ENCODE measurements at regions not wholly inside any gene's neighbourhood (a gene's known extent, or its start where the extent isn't known, plus 50 kb on each side); places are given as distances from the start of the nearest gene placed in this dataset.

GRCh38 chr2:133952420-133952819 is 301.5 kb upstream of the MGAT5 start:
- no peaks in the 10 kb centered on the region for H3K79me1 ChIP-seq (ENCODE audit: low read depth, low read length)
- WGBS, 2 donors (ENCODE audit: extremely low coverage in 2 of 2, insufficient read length in 2 of 2, insufficient replicate concordance in 1 of 2): no CpG with 5 or more reads among the region's 2 CpGs
- H2BK5ac ChIP-seq (ENCODE audit: low read length): no peak overlapping the region
- no peak for DNase-seq (ENCODE audit: low spot score)
- no peak overlapping the region for H3K14ac ChIP-seq (ENCODE audit: low read length)
- no peak overlapping the region for H2BK12ac ChIP-seq (ENCODE audit: low read length)
- H2BK15ac ChIP-seq (ENCODE audit: low read length): no peak overlapping the region
- H4K91ac ChIP-seq (ENCODE audit: low read depth, low read length, poor library complexity): no peak overlapping the region
- H2BK120ac ChIP-seq (ENCODE audit: low read depth, low read length): no peak overlapping the region
- no peak overlapping the region for H4K8ac ChIP-seq (ENCODE audit: low read depth, low read length)
- no peak overlapping the region for H3K23ac ChIP-seq (ENCODE audit: low read depth, low read length, poor library complexity)
- H3K27ac ChIP-seq (replicated peaks; ENCODE audit: low read length): no peak overlapping the region
- H2AFZ ChIP-seq (ENCODE audit: low read length): no peak overlapping the region
- no peaks in the 10 kb centered on the region for H3K36me3 ChIP-seq (replicated peaks in 1 of 2; ENCODE audit: control insufficient read depth in 2 of 2, insufficient read depth in 2 of 2, low read length in 2 of 2)
- no peaks in the 10 kb centered on the region for H3K9me3 ChIP-seq (replicated peaks in 1 of 2; ENCODE audit: control insufficient read depth in 2 of 2, insufficient read depth in 1 of 2, low read depth in 1 of 2, low read length in 2 of 2)
- no peak overlapping the region for H3K4me2 ChIP-seq (ENCODE audit: insufficient read depth, low read length, poor library complexity, severe bottlenecking)
- H3K18ac ChIP-seq (ENCODE audit: low read length): no peak overlapping the region
- H2AK5ac ChIP-seq (ENCODE audit: low read depth, low read length): no peak overlapping the region
- no peak overlapping the region for H3K4ac ChIP-seq (ENCODE audit: low read length)
- no peaks in the 10 kb centered on the region for H3K4me1 ChIP-seq (ENCODE audit: control insufficient read depth in 2 of 2, insufficient read depth in 1 of 2, low read depth in 1 of 2, low read length in 2 of 2)
- no peak overlapping the region for H3K9ac ChIP-seq (ENCODE audit: low read depth, low read length, poor library complexity)
- H3K27me3 ChIP-seq (ENCODE audit: control insufficient read depth in 3 of 3, insufficient read depth in 3 of 3, low read depth in 1 of 3, low read length in 3 of 3): peaks cover 0 to 19% (median 0%) of the 10 kb centered on the region in 3 experiments
- H3K4me3 ChIP-seq (ENCODE audit: low read length in 2 of 2): no peak overlapping the region

GRCh38 chr2:133952896-133953295 is 301.0 kb upstream of the MGAT5 start:
- Histone ChIP-seq H2BK5ac (ENCODE audit: low read length) (no peak overlapping the region), H3K79me1 (ENCODE audit: low read depth, low read length) (no peaks in the 10 kb centered on the region)

GRCh38 chr2:133953524-133953923 is 300.3 kb upstream of the MGAT5 start:
- Histone ChIP-seq H3K4me2 (ENCODE audit: insufficient read depth, low read length, poor library complexity, severe bottlenecking) (no peak overlapping the region), H2AK5ac (ENCODE audit: low read depth, low read length) (no peak overlapping the region), H3K9ac (ENCODE audit: low read depth, low read length, poor library complexity) (no peak overlapping the region), H2BK120ac (ENCODE audit: low read depth, low read length) (no peak overlapping the region), H2AFZ (ENCODE audit: low read length) (no peak overlapping the region), H3K14ac (ENCODE audit: low read length) (no peak overlapping the region), H4K91ac (ENCODE audit: low read depth, low read length, poor library complexity) (no peak overlapping the region), H4K8ac (ENCODE audit: low read depth, low read length) (no peak overlapping the region), H2BK12ac (ENCODE audit: low read length) (no peak overlapping the region), H3K36me3 (replicated peaks in 1 of 2; ENCODE audit: control insufficient read depth in 2 of 2, insufficient read depth in 2 of 2, low read length in 2 of 2) (no peaks in the 10 kb centered on the region), H3K79me1 (ENCODE audit: low read depth, low read length) (no peaks in the 10 kb centered on the region), H2BK5ac (ENCODE audit: low read length) (no peak overlapping the region), H3K27me3 (ENCODE audit: control insufficient read depth in 3 of 3, insufficient read depth in 3 of 3, low read depth in 1 of 3, low read length in 3 of 3) (peaks cover 0 to 19% (median 0%) of the 10 kb centered on the region in 3 experiments), H3K18ac (ENCODE audit: low read length) (no peak overlapping the region), H3K4me1 (ENCODE audit: control insufficient read depth in 2 of 2, insufficient read depth in 1 of 2, low read depth in 1 of 2, low read length in 2 of 2) (no peaks in the 10 kb centered on the region), H2BK15ac (ENCODE audit: low read length) (no peak overlapping the region), H3K4ac (ENCODE audit: low read length) (no peak overlapping the region), H3K23ac (ENCODE audit: low read depth, low read length, poor library complexity) (no peak overlapping the region), H3K27ac (replicated peaks; ENCODE audit: low read length) (no peak overlapping the region), H3K4me3 (ENCODE audit: low read length in 2 of 2) (no peak overlapping the region), H3K9me3 (replicated peaks in 1 of 2; ENCODE audit: control insufficient read depth in 2 of 2, insufficient read depth in 1 of 2, low read depth in 1 of 2, low read length in 2 of 2) (no peaks in the 10 kb centered on the region)
- no CpG with 5 or more reads among the region's 4 CpGs for WGBS, 2 donors (ENCODE audit: extremely low coverage in 2 of 2, insufficient read length in 2 of 2, insufficient replicate concordance in 1 of 2)
- no peak for DNase-seq (ENCODE audit: low spot score)

More at GRCh38 chr2:133952896-133953295, 301.0 kb upstream of the MGAT5 start:
- no peak overlapping the region for H4K8ac ChIP-seq (ENCODE audit: low read depth, low read length)
- H3K27me3 ChIP-seq (ENCODE audit: control insufficient read depth in 3 of 3, insufficient read depth in 3 of 3, low read depth in 1 of 3, low read length in 3 of 3): peaks cover 0 to 19% (median 0%) of the 10 kb centered on the region in 3 experiments
- no CpG with 5 or more reads among the region's 4 CpGs for WGBS, 2 donors (ENCODE audit: extremely low coverage in 2 of 2, insufficient read length in 2 of 2, insufficient replicate concordance in 1 of 2)
- DNase-seq (ENCODE audit: low spot score): no peak
- no peak overlapping the region for H4K91ac ChIP-seq (ENCODE audit: low read depth, low read length, poor library complexity)
- H3K4ac ChIP-seq (ENCODE audit: low read length): no peak overlapping the region
- H3K4me3 ChIP-seq (ENCODE audit: low read length in 2 of 2): no peak overlapping the region
- H3K23ac ChIP-seq (ENCODE audit: low read depth, low read length, poor library complexity): no peak overlapping the region
- no peak overlapping the region for H2AK5ac ChIP-seq (ENCODE audit: low read depth, low read length)
- H2BK15ac ChIP-seq (ENCODE audit: low read length): no peak overlapping the region
- H3K36me3 ChIP-seq (replicated peaks in 1 of 2; ENCODE audit: control insufficient read depth in 2 of 2, insufficient read depth in 2 of 2, low read length in 2 of 2): no peaks in the 10 kb centered on the region
- H3K27ac ChIP-seq (replicated peaks; ENCODE audit: low read length): no peak overlapping the region
- H3K14ac ChIP-seq (ENCODE audit: low read length): no peak overlapping the region
- no peak overlapping the region for H3K18ac ChIP-seq (ENCODE audit: low read length)
- no peak overlapping the region for H2BK120ac ChIP-seq (ENCODE audit: low read depth, low read length)
- H3K4me2 ChIP-seq (ENCODE audit: insufficient read depth, low read length, poor library complexity, severe bottlenecking): no peak overlapping the region
- H2AFZ ChIP-seq (ENCODE audit: low read length): no peak overlapping the region
- H3K9me3 ChIP-seq (replicated peaks in 1 of 2; ENCODE audit: control insufficient read depth in 2 of 2, insufficient read depth in 1 of 2, low read depth in 1 of 2, low read length in 2 of 2): no peaks in the 10 kb centered on the region
- no peak overlapping the region for H3K9ac ChIP-seq (ENCODE audit: low read depth, low read length, poor library complexity)
- H3K4me1 ChIP-seq (ENCODE audit: control insufficient read depth in 2 of 2, insufficient read depth in 1 of 2, low read depth in 1 of 2, low read length in 2 of 2): no peaks in the 10 kb centered on the region
- H2BK12ac ChIP-seq (ENCODE audit: low read length): no peak overlapping the region

- Histone ChIP-seq H2BK12ac (ENCODE audit: low read length) (no peak overlapping the region), H3K36me3 (replicated peaks in 1 of 2; ENCODE audit: control insufficient read depth in 2 of 2, insufficient read depth in 2 of 2, low read length in 2 of 2) (no peaks in the 10 kb centered on the region), H3K14ac (ENCODE audit: low read length) (no peak overlapping the region), H3K18ac (ENCODE audit: low read length) (no peak overlapping the region), H2BK120ac (ENCODE audit: low read depth, low read length) (no peak overlapping the region), H3K23ac (ENCODE audit: low read depth, low read length, poor library complexity) (no peak overlapping the region), H3K27ac (replicated peaks; ENCODE audit: low read length) (no peak overlapping the region), H4K8ac (ENCODE audit: low read depth, low read length) (no peak overlapping the region), H3K27me3 (ENCODE audit: control insufficient read depth in 3 of 3, insufficient read depth in 3 of 3, low read depth in 1 of 3, low read length in 3 of 3) (peaks cover 0 to 19% (median 0%) of the 10 kb centered on the region in 3 experiments), H3K4me2 (ENCODE audit: insufficient read depth, low read length, poor library complexity, severe bottlenecking) (no peak overlapping the region), H4K91ac (ENCODE audit: low read depth, low read length, poor library complexity) (no peak overlapping the region), H3K9me3 (replicated peaks in 1 of 2; ENCODE audit: control insufficient read depth in 2 of 2, insufficient read depth in 1 of 2, low read depth in 1 of 2, low read length in 2 of 2) (no peaks in the 10 kb centered on the region), H3K4me3 (ENCODE audit: low read length in 2 of 2) (no peak overlapping the region), H2BK5ac (ENCODE audit: low read length) (no peak overlapping the region), H3K4me1 (ENCODE audit: control insufficient read depth in 2 of 2, insufficient read depth in 1 of 2, low read depth in 1 of 2, low read length in 2 of 2) (no peaks in the 10 kb centered on the region), H2AFZ (ENCODE audit: low read length) (no peak overlapping the region), H3K9ac (ENCODE audit: low read depth, low read length, poor library complexity) (no peak overlapping the region), H3K79me1 (ENCODE audit: low read depth, low read length) (no peaks in the 10 kb centered on the region), H2BK15ac (ENCODE audit: low read length) (no peak overlapping the region), H2AK5ac (ENCODE audit: low read depth, low read length) (no peak overlapping the region), H3K4ac (ENCODE audit: low read length) (no peak overlapping the region)
- no peak for DNase-seq (ENCODE audit: low spot score)
- no CpG with 5 or more reads among the region's 1 CpG for WGBS, 2 donors (ENCODE audit: extremely low coverage in 2 of 2, insufficient read length in 2 of 2, insufficient replicate concordance in 1 of 2)
Measured at GRCh38 chr2:133954636-133955035, 299.2 kb upstream of the MGAT5 start.

Data from neuronal stem cell (in vitro differentiated cells).